Endothelial cell of umbilical vein (primary cell): ENCODE measurements at regions not wholly inside any gene's neighbourhood (a gene's known extent, or its start where the extent isn't known, plus 50 kb on each side); places are given as distances from the start of the nearest gene placed in this dataset.

ENCODE experiments used
- BruUV-seq: library from RNA; stranded (reverse); fragments of 400-500 nt; replicated peaks from 2 replicates; lab custom pipeline; 2021; lab: Mats Ljungman, UMichigan
- CTCF ChIA-PET: fragments of 300-600, 350-600 bp; sonication (Branson Sonifier 250); formaldehyde crosslinking; loops from one replicate; lab custom pipeline; 2021; ENCODE audit warnings: antibody characterized with exemption, inconsistent platforms; lab: Charles Lee
- POLR2A ChIA-PET: fragments of 300-600, 350-600 bp; sonication (Branson Sonifier 250); formaldehyde crosslinking; loops from one replicate; lab custom pipeline; 2021; ENCODE audit warnings: antibody characterized with exemption, inconsistent platforms; lab: Charles Lee
- DNase-seq: peaks from one replicate; pipeline ENCODE4 v3.0.0-alpha.2; 2011; ENCODE audit warnings: low read depth, low spot score
- FAIRE-seq: peaks from 2 replicates; lab custom pipeline; 2011; peaks lifted over from hg19 to GRCh38; lab: Jason Lieb, UNC
- H2AFZ ChIP-seq: 2 replicates; pipeline ENCODE4 v1.6.0; 2012; ENCODE audit warnings: low read depth, low read length, control low read depth, inconsistent platforms
- H3K27ac ChIP-seq: 2 replicates; pipeline ENCODE4 v1.5.1; 2011; ENCODE audit warnings: low read depth, mild to moderate bottlenecking, control low read depth, low read length, moderate library complexity; ENCODE audit not compliant: insufficient read depth
- H3K27me3 ChIP-seq, 2 experiments: 2 replicates each; pipeline versions ENCODE4 v1.6.0 to v1.6.1; 2011; ENCODE audit warnings: low read length in 2 of 2, mixed read lengths in 1 of 2; ENCODE audit not compliant: control insufficient read depth in 2 of 2, insufficient read depth in 2 of 2
- H3K36me3 ChIP-seq, 2 experiments: 2 replicates in 1 of 2; 3 replicates in 1 of 2; pipeline ENCODE4 v1.5.1; 2011; ENCODE audit warnings: low read length in 2 of 2, mild to moderate bottlenecking in 1 of 2, moderate library complexity in 1 of 2; ENCODE audit not compliant: control insufficient read depth in 2 of 2, insufficient read depth in 2 of 2; ENCODE audit errors: extremely low read depth in 1 of 2
- H3K4me1 ChIP-seq: 3 replicates; pipeline ENCODE4 v1.5.1; 2011; ENCODE audit warnings: mild to moderate bottlenecking, low read length; ENCODE audit not compliant: control insufficient read depth, insufficient read depth; ENCODE audit errors: extremely low read depth
- H3K4me2 ChIP-seq: 2 replicates; pipeline ENCODE4 v1.6.1; 2011; ENCODE audit warnings: low read length, control low read depth, mixed read lengths; ENCODE audit not compliant: insufficient read depth
- H3K4me3 ChIP-seq, 3 experiments: fragments of 200-600 bp in 1 of 3; sonication (generic), shearing (Covaris generic) in 1 of 3; replicated peaks in 1 of 3; 2 replicates each; pipeline ENCODE4 v1.5.1; 2011 to 2016; ENCODE audit warnings: control low read depth in 3 of 3, low read length in 3 of 3, mild to moderate bottlenecking in 2 of 3, inconsistent platforms in 1 of 3, low read depth in 1 of 3, moderate library complexity in 1 of 3; ENCODE audit not compliant: insufficient read depth in 1 of 3
- H3K79me2 ChIP-seq: 2 replicates; pipeline ENCODE4 v1.6.0; 2012; ENCODE audit warnings: low read length, inconsistent platforms; ENCODE audit not compliant: control insufficient read depth, insufficient read depth
- H3K9ac ChIP-seq: replicated peaks from 2 replicates; pipeline ENCODE3; 2011; ENCODE audit warnings: low read length, control low read depth; ENCODE audit not compliant: insufficient read depth; ENCODE audit errors: extremely low read depth
- H3K9me1 ChIP-seq: replicated peaks from 3 replicates; pipeline ENCODE4 v1.6.0; 2011; ENCODE audit warnings: mild to moderate bottlenecking, low read length; ENCODE audit not compliant: control insufficient read depth, insufficient read depth; ENCODE audit errors: extremely low read depth
- H3K9me3 ChIP-seq: replicated peaks from 2 replicates; pipeline ENCODE4 v1.5.1; 2012; ENCODE audit warnings: low read length, inconsistent platforms; ENCODE audit not compliant: control insufficient read depth, insufficient read depth
- H4K20me1 ChIP-seq: replicated peaks from 2 replicates; pipeline ENCODE3; 2011; ENCODE audit warnings: mild to moderate bottlenecking, low read length; ENCODE audit not compliant: control insufficient read depth, insufficient read depth; ENCODE audit errors: extremely low read depth
- CTCF ChIP-seq, 2 donors: IDR thresholded peaks; 1 replicate in 1 of 2; 2 replicates in 1 of 2; pipeline ENCODE4 v1.5.1; 2011; ENCODE audit warnings: low read length in 2 of 2, mild to moderate bottlenecking in 2 of 2, moderate library complexity in 2 of 2, control low read depth in 1 of 2, inconsistent platforms in 1 of 2, low read depth in 1 of 2; ENCODE audit not compliant: insufficient read depth in 1 of 2; ENCODE audit errors: extremely low read depth in 1 of 2
- EZH2 ChIP-seq: IDR thresholded peaks from 2 replicates; pipeline ENCODE4 v1.6.1; 2012; ENCODE audit warnings: borderline replicate concordance, low read depth, mild to moderate bottlenecking, moderate library complexity, low read length, inconsistent platforms; ENCODE audit not compliant: severe bottlenecking
- FOS ChIP-seq: IDR thresholded peaks from 2 replicates; pipeline ENCODE4 v1.6.1; 2011; ENCODE audit warnings: mild to moderate bottlenecking, low read length, moderate library complexity, borderline replicate concordance; ENCODE audit not compliant: insufficient read depth
- GATA2 ChIP-seq: IDR thresholded peaks from 2 replicates; pipeline ENCODE4 v1.7.0; 2011; ENCODE audit warnings: low read depth, mild to moderate bottlenecking, moderate library complexity, mixed read lengths, low read length; ENCODE audit not compliant: insufficient read length, insufficient read depth
- JUN ChIP-seq: IDR thresholded peaks from 2 replicates; pipeline ENCODE4 v1.6.1; 2011; ENCODE audit warnings: borderline replicate concordance, low read depth; ENCODE audit not compliant: insufficient read length, insufficient read depth
- MAX ChIP-seq: IDR thresholded peaks from 2 replicates; pipeline ENCODE4 v1.6.1; 2011; ENCODE audit not compliant: insufficient read depth, insufficient read length
- MYC ChIP-seq: IDR thresholded peaks from one replicate; pipeline ENCODE4 v1.6.1; 2011; ENCODE audit warnings: mild to moderate bottlenecking, low read depth, low read length
- POLR2A ChIP-seq: IDR thresholded peaks from 2 replicates; pipeline ENCODE4 v1.6.1; 2012; ENCODE audit warnings: low read depth, mild to moderate bottlenecking, control low read depth, low read length
- POLR2AphosphoS5 ChIP-seq: IDR thresholded peaks from 2 replicates; pipeline ENCODE4 v1.6.1; 2012; ENCODE audit warnings: low read depth, mild to moderate bottlenecking, control low read depth, low read length, moderate library complexity; ENCODE audit not compliant: insufficient read depth
- dilution Hi-C: fragments of 300-500 bp; cut with MboI; formaldehyde crosslinking; loops from one replicate; pipeline ENCODE4 v1.15.0; 2019; ENCODE audit warnings: low sequenced_read_pairs; ENCODE audit not compliant: extremely low pct_ligation_motif_present
- intact Hi-C: fragments of 100-400 bp; cut with micrococcal nuclease; formaldehyde crosslinking; loops from one replicate; pipeline ENCODE4 v1.10.0; 2022

- no peak for TF ChIP-seq MYC
- TF ChIP-seq CTCF (IDR thresholded peaks at IDR 0.05; ENCODE audit: extremely low read depth in 1 of 2, insufficient read depth in 1 of 2, low read depth in 1 of 2, low read length in 2 of 2), result no peak
- no peak for TF ChIP-seq MAX
- TF ChIP-seq POLR2AphosphoS5, result no peak
- no peak for TF ChIP-seq FOS
- TF ChIP-seq POLR2A, result no peak
- TF ChIP-seq EZH2, result no peak
- no peak for TF ChIP-seq JUN
- TF ChIP-seq GATA2, result no peak
- no peaks in the 10 kb centered on the region for H3K4me1 ChIP-seq
- intact Hi-C loops, result no loop called here
- no TSS peak for BruUV-seq
- no peaks in the 10 kb centered on the region for H3K27me3 ChIP-seq
- H3K9ac ChIP-seq, result no peak overlapping the region
- POLR2A ChIA-PET, result no interaction called here
- H3K79me2 ChIP-seq, result no peaks in the 10 kb centered on the region
- peaks cover 2% of the 10 kb centered on the region for H3K9me3 ChIP-seq
- H4K20me1 ChIP-seq, result no peaks in the 10 kb centered on the region
- FAIRE-seq (no peak), DNase-seq (no peak)
- dilution Hi-C loops, result no loop called here
- H3K4me3 ChIP-seq, result no peak overlapping the region
- H3K9me1 ChIP-seq, result no peaks in the 10 kb centered on the region
- no peaks in the 10 kb centered on the region for H3K36me3 ChIP-seq
- CTCF ChIA-PET, result no interaction called here
- no peak overlapping the region for H3K4me2 ChIP-seq
- H2AFZ ChIP-seq, result no peak overlapping the region
- no peak overlapping the region for H3K27ac ChIP-seq
Measured at GRCh38 chr15:91456251-91456718, 356.2 kb downstream of the SV2B start.
